NCI-H2107 treated with DMSO at 0.1 percent for 48 hours (cell line): ENCODE measurements at regions not wholly inside any gene's neighbourhood (a gene's known extent, or its start where the extent isn't known, plus 50 kb on each side); places are given as distances from the start of the nearest gene placed in this dataset.

Experiments
- DNase-seq: peaks from one replicate; lab custom pipeline; 2025; ENCODE audit not compliant: unreplicated experiment; lab: John Stamatoyannopoulos, UW

DNA sequence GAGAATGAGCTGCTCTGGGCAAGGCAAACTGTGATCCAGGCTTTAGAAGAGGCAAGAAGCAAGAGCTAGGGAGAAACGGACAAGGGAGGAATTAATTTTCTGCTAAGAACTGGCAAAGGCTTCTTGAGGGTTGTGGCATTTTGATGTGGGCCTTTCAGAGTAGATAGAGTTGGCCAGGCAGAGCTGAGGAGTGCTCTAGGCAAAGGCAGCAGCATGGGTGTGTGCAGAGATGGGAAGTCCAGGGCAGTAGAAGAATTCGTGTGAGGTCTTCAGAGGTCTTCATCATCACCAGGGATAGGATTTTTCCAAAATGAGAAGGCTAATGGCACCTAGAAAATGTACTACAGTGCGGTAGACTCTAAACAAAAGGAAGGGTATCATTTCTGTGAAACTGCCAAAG lies 237.8 kb downstream of the LTN1 start:
- no peak for DNase-seq

DNA sequence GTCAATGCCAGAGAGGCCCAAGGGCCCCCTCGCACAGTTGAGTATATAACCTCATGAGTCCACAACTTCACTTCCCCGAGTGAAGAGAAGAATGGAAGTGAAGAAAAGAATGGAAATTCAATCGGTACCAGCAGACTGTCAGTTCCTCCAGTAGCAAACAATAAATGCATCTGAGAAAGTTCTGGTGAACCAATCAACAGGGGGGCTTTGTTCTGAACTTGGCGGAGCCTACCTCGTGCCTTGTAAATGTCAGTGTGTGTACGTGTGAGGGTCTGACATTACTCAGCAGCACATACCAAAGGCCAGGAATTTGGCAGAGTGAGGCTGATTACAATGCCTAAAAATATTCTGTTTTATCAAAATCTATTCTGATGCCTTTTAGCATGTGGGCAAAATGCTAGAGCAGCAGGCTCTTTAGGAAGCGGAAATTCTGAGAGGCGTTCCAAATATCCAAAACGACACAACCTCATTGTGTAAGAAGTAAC lies 238.5 kb downstream of the LTN1 start:
- no peak for DNase-seq

DNA sequence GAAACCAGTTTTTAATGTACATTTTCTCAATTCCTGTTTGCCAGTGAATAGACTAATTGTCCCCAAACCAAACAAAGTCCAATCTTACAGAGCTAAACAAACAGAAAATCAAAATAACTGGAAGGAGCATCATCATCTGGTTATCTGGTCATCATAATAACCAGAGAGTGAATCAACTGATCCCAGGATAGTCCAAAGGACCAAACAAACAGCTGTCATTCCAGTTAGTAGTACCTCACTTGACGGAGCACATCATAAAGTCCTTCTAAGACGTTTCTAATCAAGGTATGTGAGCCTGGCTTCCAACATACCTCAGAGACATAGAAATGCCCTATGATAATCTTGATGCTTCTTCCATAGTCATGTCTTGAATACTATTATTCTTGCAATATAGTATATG lies 240.5 kb downstream of the LTN1 start:
- DNase-seq = no peak

DNA sequence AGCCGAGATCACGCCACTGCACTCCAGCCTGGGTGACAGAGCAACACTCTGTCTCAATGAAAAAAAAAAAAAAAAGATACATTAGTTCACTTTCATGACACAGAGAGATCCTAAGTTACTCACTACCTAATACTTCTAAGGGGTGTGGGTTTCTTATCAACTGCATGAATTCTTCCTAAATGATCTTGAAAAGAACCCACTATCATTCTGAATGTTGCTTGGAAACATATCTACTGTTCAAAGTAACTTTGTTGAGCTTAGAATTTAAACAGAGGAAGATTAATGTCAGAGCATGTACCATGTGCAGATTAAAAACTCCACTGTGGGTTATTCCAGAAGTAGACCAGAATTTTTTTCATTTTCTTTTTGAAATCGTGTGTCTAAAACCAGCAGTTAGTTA lies 241.5 kb downstream of the LTN1 start:
- DNase-seq = no peak

DNA sequence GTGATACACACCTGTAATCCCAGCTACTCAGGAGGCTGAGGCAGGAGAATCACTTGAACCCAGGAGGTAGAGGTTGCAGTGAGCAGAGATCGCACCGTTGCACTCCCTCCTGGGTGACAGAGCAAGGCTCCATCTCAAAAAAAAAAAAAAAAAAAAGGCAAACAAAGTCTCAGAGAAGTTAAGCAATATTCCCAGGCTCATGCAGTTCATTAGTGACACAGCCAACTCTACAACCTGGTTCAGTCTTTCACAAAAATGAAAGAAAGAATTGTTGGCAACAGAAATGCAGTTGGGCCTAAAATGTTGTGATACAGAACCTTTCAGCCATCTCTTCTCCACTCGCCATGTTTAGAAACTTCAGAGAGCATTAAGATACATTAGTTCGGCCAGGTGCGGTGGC lies 242.1 kb downstream of the LTN1 start:
- DNase-seq = no peak

DNA sequence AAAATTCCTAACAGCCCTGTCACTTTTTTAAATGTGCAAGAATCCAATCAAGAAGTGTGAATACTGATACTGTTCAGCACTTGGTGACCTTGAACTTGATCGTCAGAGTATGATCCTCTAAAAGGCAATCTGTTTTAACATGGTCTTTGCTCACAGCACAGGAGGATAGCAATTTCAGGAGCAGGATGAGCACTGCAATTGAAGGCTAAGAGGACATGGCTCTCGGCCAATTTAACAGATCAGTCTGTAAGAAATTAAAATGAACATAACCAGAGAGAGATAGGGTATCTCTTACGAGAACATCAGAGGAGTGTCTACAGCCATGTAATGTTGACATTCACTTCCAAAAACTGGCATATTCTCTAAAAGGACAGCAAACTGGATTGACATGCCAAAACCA lies 243.1 kb downstream of the LTN1 start:
- no peak for DNase-seq

DNA sequence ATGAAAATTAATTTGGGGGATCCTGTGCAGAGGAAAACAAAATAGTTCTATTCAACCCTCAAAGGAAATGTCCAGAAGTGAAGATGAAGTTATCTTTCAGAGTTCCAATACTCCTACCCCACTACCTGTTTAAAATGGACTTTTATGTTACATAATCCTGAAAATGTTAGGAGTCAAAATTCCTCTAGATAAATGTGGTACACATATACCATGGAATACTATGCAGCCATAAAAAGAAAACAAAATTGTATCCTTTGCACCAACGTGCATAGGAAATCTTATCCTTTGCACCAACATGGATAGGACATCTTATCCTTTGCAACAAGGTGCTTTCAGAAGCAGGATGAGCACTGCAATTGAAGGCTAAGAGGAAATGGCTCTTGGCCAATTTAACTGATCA lies 245.2 kb downstream of the LTN1 start:
- no peak for DNase-seq

DNA sequence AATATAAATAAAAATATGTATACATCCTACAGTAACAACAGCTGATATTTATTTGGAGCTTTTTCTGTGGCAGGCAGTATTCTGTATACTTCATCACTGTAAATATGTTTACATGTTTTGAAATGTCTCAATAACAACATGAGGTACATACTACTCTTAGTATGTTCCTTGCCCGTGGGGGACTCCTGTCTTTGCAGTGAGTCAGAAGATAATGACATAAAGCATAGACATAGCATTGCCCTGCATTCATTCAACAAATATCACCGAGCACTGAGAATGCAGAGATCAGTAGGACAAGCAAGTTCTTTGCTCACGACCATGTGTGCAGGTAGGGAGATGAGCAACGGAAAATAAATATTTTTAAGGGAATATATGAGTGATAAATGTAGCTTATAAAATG lies 246.5 kb downstream of the LTN1 start:
- no peak for DNase-seq

DNA sequence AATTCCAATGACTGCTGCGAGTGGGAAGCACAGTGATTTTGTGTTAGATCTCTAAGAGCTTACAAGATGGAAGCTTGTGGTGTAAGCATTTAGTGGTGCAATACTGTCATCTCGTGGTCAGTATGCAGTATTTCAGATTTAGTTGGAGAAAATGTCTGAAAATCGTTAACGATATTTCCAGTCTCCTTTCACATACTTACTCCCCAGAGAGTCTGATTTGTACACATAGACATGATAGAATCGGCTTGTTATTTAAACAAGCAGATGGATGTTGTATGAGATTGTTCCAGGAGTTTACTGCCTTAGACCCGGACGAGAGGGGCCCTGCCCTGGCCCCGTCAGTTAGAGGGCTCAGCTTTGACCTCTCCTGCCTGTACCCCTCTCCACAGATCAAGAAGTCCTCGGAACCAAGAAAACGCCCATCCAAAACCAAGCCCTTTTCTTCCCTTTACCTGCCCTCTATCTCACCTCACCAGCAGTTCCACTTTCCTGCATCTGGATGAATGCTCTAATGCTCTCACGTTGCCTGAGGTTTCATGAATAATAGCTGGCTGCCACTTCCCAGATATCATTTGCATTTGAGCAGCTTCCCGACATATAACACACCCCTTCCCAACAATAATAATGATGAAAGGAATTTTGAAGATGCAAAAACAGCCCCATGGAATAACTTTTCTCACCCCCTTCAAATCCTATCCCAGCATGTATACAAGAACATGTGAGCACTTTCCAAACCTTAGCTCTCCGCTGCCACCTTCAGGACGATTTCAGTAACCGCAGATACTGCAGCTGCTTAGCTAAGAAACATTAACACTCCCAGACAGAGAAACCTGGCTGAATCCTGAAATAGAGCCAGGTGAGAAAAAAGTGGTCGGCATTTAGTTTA lies 247.3 kb downstream of the LTN1 start:
- peak; percentile 86 for DNase-seq

DNA sequence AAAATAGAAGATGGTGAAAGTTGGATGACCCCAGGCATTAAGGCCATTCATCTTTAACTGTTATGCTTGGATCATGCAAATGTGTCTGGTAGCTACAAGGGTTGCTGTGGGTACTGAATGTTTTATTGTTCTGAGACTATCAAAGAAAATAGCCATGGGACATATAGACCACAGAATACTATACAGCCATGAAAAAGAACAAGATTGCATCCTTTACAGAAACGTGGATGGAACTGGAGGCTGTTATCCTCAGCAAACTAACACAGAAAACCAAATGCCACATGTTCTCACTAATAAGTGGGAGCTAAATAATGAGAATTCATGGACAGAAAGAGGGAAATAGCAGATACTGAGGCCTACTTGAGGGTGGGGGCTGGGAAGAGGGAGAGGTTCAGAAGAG lies 249.0 kb downstream of the LTN1 start:
- no peak for DNase-seq

DNA sequence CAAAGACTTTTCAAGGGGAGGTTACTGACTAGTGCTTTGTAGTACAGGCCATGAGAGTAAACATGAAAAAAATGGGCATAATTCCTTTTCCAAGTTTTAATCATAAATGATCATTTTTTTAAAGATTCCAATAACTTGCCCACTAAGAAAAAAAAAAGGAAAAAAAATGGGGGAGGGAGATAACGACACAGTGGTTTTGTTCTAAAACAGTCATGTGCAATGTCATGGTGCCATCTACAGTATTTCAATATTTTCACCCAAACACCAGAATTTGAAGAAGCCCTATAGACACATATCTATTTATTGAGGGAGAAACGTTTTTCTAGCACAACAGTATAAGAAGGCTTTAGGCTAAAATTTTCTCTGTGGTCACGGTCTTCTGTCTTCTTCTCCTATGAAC lies 250.2 kb downstream of the LTN1 start:
- no peak for DNase-seq

DNA sequence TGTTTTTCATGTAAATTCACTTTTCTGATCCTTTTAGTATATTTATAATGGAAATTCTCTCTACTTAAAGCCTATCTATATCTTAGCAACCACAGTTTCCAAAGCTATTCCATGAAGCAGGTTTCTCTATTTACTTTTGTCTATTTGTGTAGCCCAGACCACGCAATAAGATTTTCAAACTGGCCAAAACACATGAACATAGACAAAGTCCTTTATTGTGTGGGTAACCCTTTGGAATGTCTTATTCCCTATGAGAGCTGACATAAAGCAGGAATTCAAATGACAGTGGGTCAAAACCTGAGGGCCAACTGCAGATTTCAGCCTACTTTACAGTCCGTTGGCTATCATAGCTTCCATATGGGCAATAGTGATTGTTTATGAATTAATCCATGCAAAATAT lies 252.6 kb downstream of the LTN1 start:
- DNase-seq = no peak

DNA sequence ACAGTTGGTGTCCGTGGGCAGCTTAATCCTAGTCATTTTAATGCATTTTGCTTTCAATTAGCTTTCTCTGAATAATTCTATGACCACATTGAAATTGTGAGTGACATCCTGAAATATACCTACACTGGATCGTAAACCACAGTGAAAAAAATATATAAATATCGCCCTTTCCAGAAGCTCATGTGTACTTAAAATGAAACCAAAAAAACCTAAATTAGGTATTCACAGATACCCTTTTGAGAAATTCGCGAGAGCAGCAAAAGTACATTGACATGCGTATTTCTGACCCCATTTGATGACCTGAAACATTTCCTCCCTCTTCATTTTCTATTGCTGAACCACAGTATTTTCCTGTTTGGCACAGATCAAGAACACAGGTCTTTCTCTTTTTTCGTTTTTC lies 253.8 kb downstream of the LTN1 start:
- DNase-seq = no peak

DNA sequence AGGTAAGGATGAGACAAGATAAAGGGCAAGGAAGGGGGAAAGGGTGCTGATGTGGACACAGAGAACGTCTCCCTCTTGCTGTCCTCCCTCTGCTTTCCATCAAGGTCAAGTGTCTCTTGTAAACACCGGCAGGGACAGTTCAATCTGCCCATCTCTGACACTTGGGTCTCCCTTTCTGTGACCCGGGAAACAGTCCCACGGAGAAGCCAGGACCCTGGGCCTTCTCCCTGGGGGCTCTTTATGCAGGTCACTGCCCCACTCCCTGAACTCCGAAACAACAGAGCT lies 254.3 kb downstream of the LTN1 start:
- no peak for DNase-seq

DNA sequence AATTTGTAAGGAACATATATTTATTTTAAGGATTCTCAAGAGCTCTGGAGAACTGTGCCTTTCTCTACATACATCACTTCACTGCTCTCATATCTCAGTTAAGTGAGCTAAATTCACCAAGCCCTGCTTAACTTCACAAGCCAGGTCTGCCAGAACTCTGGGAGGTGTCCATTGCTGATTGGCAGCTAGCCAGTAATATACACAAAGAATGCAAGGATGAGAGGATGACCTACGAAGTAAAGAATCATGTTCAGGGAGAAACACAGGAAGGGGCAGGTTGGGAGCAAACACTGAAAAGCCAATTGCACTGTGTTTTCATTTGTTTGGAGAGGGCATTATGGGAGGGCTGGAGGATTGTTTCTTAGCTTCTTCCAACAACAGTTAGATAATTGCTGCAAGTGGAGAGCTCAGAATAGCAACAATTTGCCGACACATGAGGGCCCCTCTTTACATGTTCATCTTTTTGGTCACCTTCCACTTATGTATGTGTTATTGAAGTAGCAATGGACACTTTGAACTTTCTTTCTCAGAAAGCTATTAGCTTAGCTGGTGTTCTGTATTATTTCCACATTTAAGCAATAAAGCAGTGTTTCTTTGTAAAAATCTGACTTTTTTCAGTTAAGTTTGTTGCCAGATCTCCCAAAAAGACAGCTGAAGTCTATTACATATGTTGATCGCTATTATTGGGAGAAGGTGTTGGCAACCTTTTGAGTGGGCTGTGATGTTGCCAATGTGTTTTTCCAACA lies 254.8 kb downstream of the LTN1 start:
- no peak for DNase-seq

DNA sequence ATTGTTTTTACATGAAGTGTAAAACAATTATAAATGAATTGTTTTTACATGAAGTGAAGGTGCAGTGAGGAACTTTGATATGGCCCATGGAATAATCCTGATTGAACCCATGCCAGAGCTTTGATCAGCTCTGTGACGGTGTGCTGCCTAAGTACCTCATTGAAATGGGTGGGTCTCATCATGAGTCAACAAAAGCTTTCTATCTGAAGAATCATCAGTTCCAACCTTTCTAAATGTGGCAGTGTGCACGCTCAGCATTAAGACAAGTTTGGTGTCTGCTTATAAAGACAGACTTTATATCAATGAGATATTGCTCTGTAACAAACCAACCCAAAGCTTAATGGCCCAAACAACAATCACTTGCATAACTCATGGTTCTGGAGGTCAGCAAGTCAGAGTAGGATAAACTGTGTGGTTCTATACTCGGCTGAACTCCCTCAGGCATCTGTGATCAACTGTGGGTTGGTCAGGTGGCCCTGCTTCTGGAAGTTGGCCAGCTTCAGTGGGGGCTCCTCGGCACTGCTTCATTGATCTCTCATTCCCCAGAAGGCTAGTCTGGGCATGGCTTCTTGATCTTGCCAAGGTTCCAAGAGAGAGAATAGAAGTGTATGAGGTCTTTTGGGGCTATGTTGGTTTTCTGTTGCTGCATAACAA lies 258.0 kb downstream of the LTN1 start:
- DNase-seq = no peak

DNA sequence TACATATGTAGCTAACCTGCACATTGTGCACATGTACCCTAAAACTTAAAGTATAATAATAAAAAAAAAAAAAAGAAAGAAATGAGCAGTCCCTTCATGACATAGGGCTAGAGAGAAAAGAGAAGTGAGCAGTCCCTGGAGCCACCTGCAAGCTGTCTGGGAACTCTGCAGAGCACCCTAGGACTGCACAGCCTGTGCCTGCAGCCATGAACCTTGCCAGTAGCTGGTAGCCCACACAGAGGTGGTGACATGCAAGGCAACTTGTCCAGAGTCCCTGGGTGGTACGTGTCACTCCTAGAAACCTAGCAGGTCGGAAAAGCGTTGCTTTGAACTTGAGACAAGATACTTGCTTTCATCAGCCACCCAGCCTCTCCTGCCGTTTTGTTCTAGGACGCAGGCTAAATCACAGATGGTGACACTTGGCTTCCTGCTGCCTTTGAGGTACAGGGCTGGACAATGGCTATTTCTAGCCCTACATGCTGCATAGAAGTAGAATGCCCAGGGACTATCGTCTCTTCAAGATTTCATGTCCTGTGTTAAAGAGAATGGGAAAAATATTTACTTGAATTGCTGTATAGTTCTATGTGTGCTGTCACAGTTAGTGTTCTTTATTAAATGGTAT lies 260.9 kb downstream of the LTN1 start:
- no peak for DNase-seq

DNA sequence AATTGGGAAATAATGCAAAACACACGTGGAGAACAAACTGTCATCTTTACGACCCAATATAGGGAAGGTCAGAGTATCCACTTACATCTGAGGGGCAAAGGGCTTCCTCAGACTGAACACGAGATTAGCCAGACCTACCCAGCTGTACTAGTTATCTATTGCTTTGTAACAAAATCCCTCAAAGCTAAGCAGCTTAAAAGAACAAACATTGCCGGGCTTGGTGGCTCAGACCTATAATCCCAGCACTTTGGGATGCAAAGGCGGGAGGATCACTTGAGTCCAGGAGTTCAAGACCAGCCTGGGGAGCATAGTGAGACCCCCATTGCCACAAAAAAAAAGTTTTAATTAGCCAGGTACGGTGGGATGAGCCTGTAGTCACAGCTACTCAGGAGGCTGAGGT lies 262.8 kb downstream of the LTN1 start:
- no peak for DNase-seq

DNA sequence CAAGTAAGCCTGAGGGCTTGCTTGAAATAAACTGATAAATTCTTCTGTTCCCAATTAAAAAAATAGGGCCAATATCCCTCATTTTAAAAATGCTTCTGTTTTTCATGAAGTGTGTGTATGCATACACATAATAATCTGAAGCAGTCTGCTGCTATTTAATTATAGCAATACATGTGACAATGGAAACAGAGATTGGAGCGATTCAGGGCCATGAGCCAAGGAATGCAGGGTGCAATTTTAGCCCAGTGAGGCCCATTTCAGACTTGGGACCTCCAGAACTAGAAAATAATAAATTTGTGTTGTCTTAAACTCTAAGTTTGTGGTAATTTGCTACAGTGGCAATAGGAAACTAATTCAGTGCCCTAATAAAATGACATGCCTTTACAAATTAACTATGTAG lies 264.9 kb downstream of the LTN1 start:
- no peak for DNase-seq

DNA sequence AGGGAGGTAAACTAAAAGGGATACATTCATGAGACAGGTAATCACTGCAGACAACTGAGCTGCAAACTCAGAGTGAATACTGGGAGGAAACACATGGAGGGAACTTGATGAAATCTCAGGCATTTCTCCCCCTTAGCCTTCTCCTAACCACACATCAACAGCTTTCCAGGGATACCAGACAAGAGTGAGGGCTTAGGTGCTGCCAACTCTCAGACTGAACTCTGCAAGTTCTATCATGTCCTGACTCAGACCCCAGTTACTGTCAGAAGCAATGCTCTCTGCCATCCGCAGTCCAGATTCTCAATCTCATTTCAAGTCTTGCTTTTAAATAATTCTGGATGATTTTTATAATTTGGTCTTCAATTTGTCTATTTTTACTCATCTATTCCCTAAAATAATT lies 267.3 kb downstream of the LTN1 start:
- no peak for DNase-seq

DNA sequence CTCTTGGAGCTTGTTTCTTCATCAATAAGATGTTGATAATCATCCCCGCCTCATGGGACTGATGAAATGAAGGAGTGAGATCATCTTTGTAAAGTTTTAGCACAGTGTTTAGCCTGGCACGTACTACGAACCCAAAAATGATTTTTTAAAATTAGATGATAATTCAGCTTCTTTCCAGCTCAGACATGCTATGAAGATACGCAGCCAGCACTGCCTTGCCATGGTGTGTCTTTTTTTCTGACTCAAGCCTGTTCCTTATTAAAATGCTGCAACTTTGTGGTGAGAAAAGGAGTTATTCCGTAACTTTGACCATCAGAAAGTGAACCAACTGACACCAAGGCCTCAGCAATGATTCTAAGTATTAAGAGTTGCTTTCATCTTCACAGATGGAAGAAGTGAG lies 269.0 kb downstream of the LTN1 start:
- DNase-seq = no peak

DNA sequence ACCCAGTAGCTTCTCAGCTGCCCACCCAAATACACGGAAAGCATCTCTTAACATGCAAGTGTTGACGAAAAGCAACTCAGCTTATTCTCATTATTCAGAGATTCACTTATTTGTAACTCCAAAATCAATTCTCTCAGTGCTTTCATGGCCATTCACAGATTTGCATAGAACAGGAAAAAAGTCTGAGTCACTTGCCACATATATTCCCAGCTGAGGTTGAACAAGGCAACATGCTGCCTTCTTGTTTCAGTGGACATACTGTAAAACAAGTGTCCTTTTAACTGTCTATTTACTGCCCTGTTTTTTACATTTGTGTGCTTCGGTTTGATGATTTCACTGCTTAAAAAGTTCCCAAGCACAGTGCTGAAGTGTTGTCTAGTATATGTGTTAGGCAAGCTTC lies 273.0 kb downstream of the LTN1 start:
- DNase-seq = no peak
